GM12878 (cell line): ENCODE measurements at regions not wholly inside any gene's neighbourhood (a gene's known extent, or its start where the extent isn't known, plus 50 kb on each side); places are given as distances from the start of the nearest gene placed in this dataset.

Experiments used
- ATAC-seq: fragments of 200-7000 bp; cut with Tn5 transposase; 3 replicates; pipeline ENCODE4 v1.9.1; 2020; ENCODE audit warnings: mild to moderate bottlenecking, moderate library complexity
- BruUV-seq: library from RNA; stranded (reverse); fragments of 400-500 nt; replicated peaks from 2 replicates; lab custom pipeline; 2021; lab: Mats Ljungman, UMichigan
- CTCF ChIA-PET: fragments of 300-600 bp; sonication (Branson Sonifier 250); formaldehyde crosslinking; extraction: SDS; loops from one replicate; lab custom pipeline; 2021; ENCODE audit warnings: inconsistent platforms; lab: Yijun Ruan, JAX
- POLR2A ChIA-PET: fragments of 350-600 bp; formaldehyde crosslinking; extraction: SDS; loops from one replicate; lab custom pipeline; 2021; ENCODE audit warnings: inconsistent platforms; lab: Charles Lee
- RAD21 ChIA-PET: fragments of 300-600 bp; sonication (Branson Sonifier 250); formaldehyde crosslinking; loops from one replicate; lab custom pipeline; 2023; ENCODE audit warnings: antibody characterized with exemption; ENCODE audit not compliant: unreplicated experiment; lab: Charles Lee
- SMC1A ChIA-PET: fragments of 300-600 bp; sonication (Branson Sonifier 250); formaldehyde crosslinking; loops from one replicate; lab custom pipeline; 2023; ENCODE audit not compliant: unreplicated experiment, uncharacterized antibody; lab: Charles Lee
- DNase-seq: peaks from one replicate; pipeline ENCODE4 v3.0.0-alpha.2; 2011; ENCODE audit warnings: low read depth, low spot score
- FAIRE-seq: peaks from 3 replicates; lab custom pipeline; 2011; peaks lifted over from hg19 to GRCh38; lab: Jason Lieb, UNC
- H2AFZ ChIP-seq: 2 replicates; pipeline ENCODE4 v1.6.0; 2011; ENCODE audit warnings: low read depth, low read length, control low read depth; ENCODE audit not compliant: control insufficient read depth
- H3K27ac ChIP-seq: 2 replicates; pipeline ENCODE4 v1.5.1; 2011; ENCODE audit warnings: control low read depth; ENCODE audit not compliant: control insufficient read depth, insufficient read depth
- H3K27me3 ChIP-seq, 2 experiments: replicated peaks in 1 of 2; 2 replicates each; pipeline versions ENCODE4 v1.6.0 to v1.6.1; 2011; ENCODE audit warnings: low read length in 1 of 2; ENCODE audit not compliant: control insufficient read depth in 2 of 2, insufficient read depth in 2 of 2
- H3K36me3 ChIP-seq, 2 experiments: 2 replicates each; pipeline ENCODE4 v1.5.1; 2011; ENCODE audit warnings: low read length in 1 of 2; ENCODE audit not compliant: control insufficient read depth in 2 of 2, insufficient read depth in 2 of 2
- H3K4me1 ChIP-seq: 2 replicates; pipeline ENCODE4 v1.6.1; 2011; ENCODE audit warnings: mild to moderate bottlenecking, low read length, moderate library complexity, mixed read lengths; ENCODE audit not compliant: control insufficient read depth, insufficient read depth
- H3K4me2 ChIP-seq: 2 replicates; pipeline ENCODE4 v1.6.0; 2011; ENCODE audit warnings: control low read depth; ENCODE audit not compliant: control insufficient read depth, insufficient read depth
- H3K4me3 ChIP-seq: fragments of 200-600 bp; sonication (generic); 2 replicates; pipeline ENCODE4 v1.5.1; 2016
- H3K79me2 ChIP-seq: 2 replicates; pipeline ENCODE4 v1.6.0; 2011; ENCODE audit warnings: low read length; ENCODE audit not compliant: control insufficient read depth, insufficient read depth
- H3K9ac ChIP-seq: 2 replicates; pipeline ENCODE4 v1.8.0; 2011; ENCODE audit warnings: low read length, control low read depth, mixed read lengths; ENCODE audit not compliant: control insufficient read depth, insufficient read depth
- H3K9me3 ChIP-seq: replicated peaks from 3 replicates; pipeline ENCODE4 v1.5.1; 2011; ENCODE audit warnings: mild to moderate bottlenecking, low read length; ENCODE audit not compliant: control insufficient read depth, insufficient read depth
- H4K20me1 ChIP-seq: 2 replicates; pipeline ENCODE4 v1.6.0; 2011; ENCODE audit not compliant: control insufficient read depth, insufficient read depth
- CHD1 ChIP-seq: IDR thresholded peaks from 2 replicates; pipeline ENCODE4 v1.6.1; 2012; ENCODE audit warnings: low read depth, low read length, improper control_type of control experiment
- CHD2 ChIP-seq: IDR thresholded peaks from 2 replicates; pipeline ENCODE4 v1.6.1; 2011; ENCODE audit warnings: low read depth, low read length, improper control_type of control experiment, borderline replicate concordance
- EGR1 ChIP-seq, 2 experiments: IDR thresholded peaks; 1 replicate in 1 of 2; 2 replicates in 1 of 2; pipeline ENCODE4 v1.6.1; 2011 to 2012; ENCODE audit warnings: low read depth in 2 of 2, low read length in 2 of 2, borderline replicate concordance in 1 of 2, mild to moderate bottlenecking in 1 of 2, moderate library complexity in 1 of 2
- FOXM1 ChIP-seq: IDR thresholded peaks from 2 replicates; pipeline ENCODE4 v1.6.1; 2012; ENCODE audit warnings: low read depth, mild to moderate bottlenecking, inconsistent platforms, low read length, moderate library complexity
- KAT2A ChIP-seq: conservative IDR thresholded peaks from 2 replicates; pipeline ENCODE4 v1.6.1; 2011; ENCODE audit warnings: low read depth, low read length; ENCODE audit not compliant: control insufficient read depth
- KDM1A ChIP-seq: fragments of 200-600 bp; sonication (generic); IDR thresholded peaks from 2 replicates; pipeline ENCODE4 v1.6.1; 2016; ENCODE audit warnings: borderline replicate concordance
- LARP7 ChIP-seq: fragments of 450-650 bp; IDR thresholded peaks from 2 replicates; pipeline ENCODE4 v1.6.1; 2017; ENCODE audit warnings: mild to moderate bottlenecking
- NFIC ChIP-seq: IDR thresholded peaks from 2 replicates; pipeline ENCODE4 v1.6.1; 2012; ENCODE audit warnings: low read depth, mild to moderate bottlenecking, inconsistent platforms, low read length, moderate library complexity
- NFXL1 ChIP-seq: fragments of 450-650 bp; IDR thresholded peaks from 2 replicates; pipeline ENCODE4 v1.6.1; 2017; ENCODE audit warnings: antibody characterized with exemption, mild to moderate bottlenecking, borderline replicate concordance
- SIN3A ChIP-seq: IDR thresholded peaks from 2 replicates; pipeline ENCODE4 v1.6.1; 2012; ENCODE audit warnings: low read depth, low read length, improper control_type of control experiment
- TARDBP ChIP-seq: IDR thresholded peaks from 2 replicates; pipeline ENCODE4 v1.6.1; 2016; ENCODE audit warnings: borderline replicate concordance
- WRNIP1 ChIP-seq: IDR thresholded peaks from 2 replicates; pipeline ENCODE4 v1.6.1; 2011; ENCODE audit warnings: low read depth, low read length, improper control_type of control experiment, borderline replicate concordance
- WGBS: methylation state at CpG from one replicate; pipeline ENCODE4 v1.1.6; 2016; ENCODE audit warnings: low lambda C conversion rate; ENCODE audit not compliant: insufficient replicate concordance, insufficient coverage; ENCODE audit errors: missing lambda C conversion rate; 5-methylcytosine and 5-hydroxymethylcytosine counted together
- in situ Hi-C: fragments of 300-500 bp; cut with MboI; formaldehyde crosslinking; loops from 9 replicates; pipeline ENCODE4 v1.14.3; 2018; ENCODE audit warnings: mixed read lengths
- intact Hi-C: fragments of 100-400 bp; cut with micrococcal nuclease; formaldehyde crosslinking; loops from one replicate; pipeline ENCODE4 v1.14.2; 2022; ENCODE audit not compliant: unreplicated experiment
- TF ChIP-seq, protein P1 (sequence below): fragments of 150-350 bp; IDR thresholded peaks from 2 replicates; pipeline ENCODE4 v1.6.1; 2014; ENCODE audit warnings: mild to moderate bottlenecking, low read depth, low read length
- TF ChIP-seq, protein P2 (sequence below): IDR thresholded peaks from 2 replicates; pipeline ENCODE4 v1.6.1; 2012; ENCODE audit warnings: low read depth, low read length, improper control_type of control experiment
- TF ChIP-seq, protein P3 (sequence below): IDR thresholded peaks from 2 replicates; pipeline ENCODE4 v1.6.1; 2012; ENCODE audit warnings: low read length, inconsistent platforms
- TF ChIP-seq, protein P4 (sequence below): fragments of 450-650 bp; IDR thresholded peaks from 2 replicates; pipeline ENCODE4 v1.6.1; 2017; ENCODE audit warnings: borderline replicate concordance
- TF ChIP-seq, protein P5 (sequence below): fragments of 450-650 bp; IDR thresholded peaks from 2 replicates; pipeline ENCODE4 v1.6.1; 2017; ENCODE audit warnings: low read depth, mild to moderate bottlenecking, moderate library complexity
- TF ChIP-seq, protein P6 (sequence below): IDR thresholded peaks from 2 replicates; pipeline ENCODE4 v1.6.1; 2012; ENCODE audit warnings: low read depth, low read length, improper control_type of control experiment

DNA sequence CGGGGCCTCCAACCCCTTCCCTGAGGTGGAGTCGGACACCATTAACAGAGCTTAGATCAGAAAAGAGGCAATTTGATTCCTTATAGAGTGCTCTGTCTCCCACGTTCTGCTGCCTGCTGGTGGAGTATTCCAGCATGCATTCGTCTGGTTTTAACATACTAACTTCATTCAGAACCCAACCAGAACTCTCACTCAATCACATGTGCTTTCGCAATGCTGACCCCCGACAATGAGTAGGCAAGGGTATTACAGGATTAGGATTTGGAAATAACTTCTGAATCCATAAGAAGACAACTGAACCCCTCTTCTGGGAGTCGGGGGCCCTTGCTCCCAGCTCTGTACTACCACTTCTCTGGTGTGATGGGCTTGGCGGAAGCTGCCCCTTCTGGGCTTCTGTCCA lies 55.7 kb upstream of the HABP2 start:
- DNase-seq = no peak
- H3K9me3 ChIP-seq = no peaks in the 10 kb centered on the region; the same call in 2 of the 3 replicates
- H3K36me3 ChIP-seq = no peaks in the 10 kb centered on the region
- H3K27me3 ChIP-seq = peaks cover 0 to 3% of the 10 kb centered on the region in 2 experiments; a peak in 2 of 4 replicates
- in situ Hi-C loops (no loop called here), intact Hi-C loops (no loop called here)
- TF ChIP-seq, protein P1, sequence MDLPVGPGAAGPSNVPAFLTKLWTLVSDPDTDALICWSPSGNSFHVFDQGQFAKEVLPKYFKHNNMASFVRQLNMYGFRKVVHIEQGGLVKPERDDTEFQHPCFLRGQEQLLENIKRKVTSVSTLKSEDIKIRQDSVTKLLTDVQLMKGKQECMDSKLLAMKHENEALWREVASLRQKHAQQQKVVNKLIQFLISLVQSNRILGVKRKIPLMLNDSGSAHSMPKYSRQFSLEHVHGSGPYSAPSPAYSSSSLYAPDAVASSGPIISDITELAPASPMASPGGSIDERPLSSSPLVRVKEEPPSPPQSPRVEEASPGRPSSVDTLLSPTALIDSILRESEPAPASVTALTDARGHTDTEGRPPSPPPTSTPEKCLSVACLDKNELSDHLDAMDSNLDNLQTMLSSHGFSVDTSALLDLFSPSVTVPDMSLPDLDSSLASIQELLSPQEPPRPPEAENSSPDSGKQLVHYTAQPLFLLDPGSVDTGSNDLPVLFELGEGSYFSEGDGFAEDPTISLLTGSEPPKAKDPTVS = no peak
- TF ChIP-seq NFXL1 (no peak), FOXM1 (no peak), CHD2 (no peak), KDM1A (no peak), SIN3A (no peak), WRNIP1 (no peak), TARDBP (no peak), LARP7 (no peak), EGR1 (IDR thresholded peaks at IDR 0.05; ENCODE audit: borderline replicate concordance in 1 of 2, low read depth in 2 of 2, low read length in 2 of 2) (no peak), KAT2A (no peak), NFIC (no peak), CHD1 (no peak)
- TF ChIP-seq, protein P2, sequence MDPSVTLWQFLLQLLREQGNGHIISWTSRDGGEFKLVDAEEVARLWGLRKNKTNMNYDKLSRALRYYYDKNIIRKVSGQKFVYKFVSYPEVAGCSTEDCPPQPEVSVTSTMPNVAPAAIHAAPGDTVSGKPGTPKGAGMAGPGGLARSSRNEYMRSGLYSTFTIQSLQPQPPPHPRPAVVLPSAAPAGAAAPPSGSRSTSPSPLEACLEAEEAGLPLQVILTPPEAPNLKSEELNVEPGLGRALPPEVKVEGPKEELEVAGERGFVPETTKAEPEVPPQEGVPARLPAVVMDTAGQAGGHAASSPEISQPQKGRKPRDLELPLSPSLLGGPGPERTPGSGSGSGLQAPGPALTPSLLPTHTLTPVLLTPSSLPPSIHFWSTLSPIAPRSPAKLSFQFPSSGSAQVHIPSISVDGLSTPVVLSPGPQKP = no peak
- TF ChIP-seq, protein P3, sequence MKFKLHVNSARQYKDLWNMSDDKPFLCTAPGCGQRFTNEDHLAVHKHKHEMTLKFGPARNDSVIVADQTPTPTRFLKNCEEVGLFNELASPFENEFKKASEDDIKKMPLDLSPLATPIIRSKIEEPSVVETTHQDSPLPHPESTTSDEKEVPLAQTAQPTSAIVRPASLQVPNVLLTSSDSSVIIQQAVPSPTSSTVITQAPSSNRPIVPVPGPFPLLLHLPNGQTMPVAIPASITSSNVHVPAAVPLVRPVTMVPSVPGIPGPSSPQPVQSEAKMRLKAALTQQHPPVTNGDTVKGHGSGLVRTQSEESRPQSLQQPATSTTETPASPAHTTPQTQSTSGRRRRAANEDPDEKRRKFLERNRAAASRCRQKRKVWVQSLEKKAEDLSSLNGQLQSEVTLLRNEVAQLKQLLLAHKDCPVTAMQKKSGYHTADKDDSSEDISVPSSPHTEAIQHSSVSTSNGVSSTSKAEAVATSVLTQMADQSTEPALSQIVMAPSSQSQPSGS = no peak
- TF ChIP-seq, protein P4, sequence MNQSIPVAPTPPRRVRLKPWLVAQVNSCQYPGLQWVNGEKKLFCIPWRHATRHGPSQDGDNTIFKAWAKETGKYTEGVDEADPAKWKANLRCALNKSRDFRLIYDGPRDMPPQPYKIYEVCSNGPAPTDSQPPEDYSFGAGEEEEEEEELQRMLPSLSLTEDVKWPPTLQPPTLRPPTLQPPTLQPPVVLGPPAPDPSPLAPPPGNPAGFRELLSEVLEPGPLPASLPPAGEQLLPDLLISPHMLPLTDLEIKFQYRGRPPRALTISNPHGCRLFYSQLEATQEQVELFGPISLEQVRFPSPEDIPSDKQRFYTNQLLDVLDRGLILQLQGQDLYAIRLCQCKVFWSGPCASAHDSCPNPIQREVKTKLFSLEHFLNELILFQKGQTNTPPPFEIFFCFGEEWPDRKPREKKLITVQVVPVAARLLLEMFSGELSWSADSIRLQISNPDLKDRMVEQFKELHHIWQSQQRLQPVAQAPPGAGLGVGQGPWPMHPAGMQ = no peak
- TF ChIP-seq, protein P5, sequence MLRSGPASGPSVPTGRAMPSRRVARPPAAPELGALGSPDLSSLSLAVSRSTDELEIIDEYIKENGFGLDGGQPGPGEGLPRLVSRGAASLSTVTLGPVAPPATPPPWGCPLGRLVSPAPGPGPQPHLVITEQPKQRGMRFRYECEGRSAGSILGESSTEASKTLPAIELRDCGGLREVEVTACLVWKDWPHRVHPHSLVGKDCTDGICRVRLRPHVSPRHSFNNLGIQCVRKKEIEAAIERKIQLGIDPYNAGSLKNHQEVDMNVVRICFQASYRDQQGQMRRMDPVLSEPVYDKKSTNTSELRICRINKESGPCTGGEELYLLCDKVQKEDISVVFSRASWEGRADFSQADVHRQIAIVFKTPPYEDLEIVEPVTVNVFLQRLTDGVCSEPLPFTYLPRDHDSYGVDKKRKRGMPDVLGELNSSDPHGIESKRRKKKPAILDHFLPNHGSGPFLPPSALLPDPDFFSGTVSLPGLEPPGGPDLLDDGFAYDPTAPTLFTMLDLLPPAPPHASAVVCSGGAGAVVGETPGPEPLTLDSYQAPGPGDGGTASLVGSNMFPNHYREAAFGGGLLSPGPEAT = no peak
- TF ChIP-seq, protein P6, sequence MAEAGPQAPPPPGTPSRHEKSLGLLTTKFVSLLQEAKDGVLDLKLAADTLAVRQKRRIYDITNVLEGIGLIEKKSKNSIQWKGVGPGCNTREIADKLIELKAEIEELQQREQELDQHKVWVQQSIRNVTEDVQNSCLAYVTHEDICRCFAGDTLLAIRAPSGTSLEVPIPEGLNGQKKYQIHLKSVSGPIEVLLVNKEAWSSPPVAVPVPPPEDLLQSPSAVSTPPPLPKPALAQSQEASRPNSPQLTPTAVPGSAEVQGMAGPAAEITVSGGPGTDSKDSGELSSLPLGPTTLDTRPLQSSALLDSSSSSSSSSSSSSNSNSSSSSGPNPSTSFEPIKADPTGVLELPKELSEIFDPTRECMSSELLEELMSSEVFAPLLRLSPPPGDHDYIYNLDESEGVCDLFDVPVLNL = no peak
- ChIA-PET SMC1A (no interaction called here), CTCF (no interaction called here), POLR2A (no interaction called here), RAD21 (no interaction called here)
- H4K20me1 ChIP-seq = no peaks in the 10 kb centered on the region
- H3K9ac ChIP-seq = no peak overlapping the region
- H3K79me2 ChIP-seq = no peaks in the 10 kb centered on the region
- no peak overlapping the region for H3K4me2 ChIP-seq
- no peaks in the 10 kb centered on the region for H3K4me1 ChIP-seq
- no peak overlapping the region for H3K27ac ChIP-seq
- H2AFZ ChIP-seq = no peak overlapping the region
- FAIRE-seq = no peak
- H3K4me3 ChIP-seq = no peak overlapping the region
- ATAC-seq = no peak
- 37% methylated on average over 8 of the region's 8 CpGs for WGBS
- no TSS peak for BruUV-seq
